SJSA1 (cell line): ENCODE measurements at regions not wholly inside any gene's neighbourhood (a gene's known extent, or its start where the extent isn't known, plus 50 kb on each side); places are given as distances from the start of the nearest gene placed in this dataset.

Experiments used
- DNase-seq, 2 experiments: peaks; one replicate each; pipeline ENCODE4 v3.0.0-alpha.2; 2015 to 2020; ENCODE audit warnings: low spot score in 2 of 2, low read depth in 1 of 2
- H3K27ac ChIP-seq: fragments of 250-450 bp; sonication (Bioruptor Pico); 2 replicates; pipeline ENCODE4 v1.5.1; 2020; ENCODE audit warnings: mild to moderate bottlenecking, moderate library complexity
- H3K27me3 ChIP-seq: fragments of 250-450 bp; sonication (Bioruptor Pico); replicated peaks from 2 replicates; pipeline ENCODE4 v1.5.1; 2020; ENCODE audit warnings: mild to moderate bottlenecking, moderate library complexity
- H3K36me3 ChIP-seq: fragments of 250-450 bp; sonication (Bioruptor Pico); 2 replicates; pipeline ENCODE4 v1.5.1; 2020; ENCODE audit warnings: mild to moderate bottlenecking
- H3K4me1 ChIP-seq: fragments of 250-450 bp; sonication (Bioruptor Pico); replicated peaks from 2 replicates; pipeline ENCODE4 v1.6.1; 2021; ENCODE audit warnings: mild to moderate bottlenecking
- H3K4me3 ChIP-seq: fragments of 250-450 bp; sonication (Bioruptor Pico); 2 replicates; pipeline ENCODE4 v1.5.1; 2020; ENCODE audit warnings: mild to moderate bottlenecking
- H3K9me3 ChIP-seq: fragments of 250-450 bp; sonication (Bioruptor Pico); replicated peaks from 2 replicates; pipeline ENCODE4 v1.5.1; 2020; ENCODE audit warnings: mild to moderate bottlenecking

DNA sequence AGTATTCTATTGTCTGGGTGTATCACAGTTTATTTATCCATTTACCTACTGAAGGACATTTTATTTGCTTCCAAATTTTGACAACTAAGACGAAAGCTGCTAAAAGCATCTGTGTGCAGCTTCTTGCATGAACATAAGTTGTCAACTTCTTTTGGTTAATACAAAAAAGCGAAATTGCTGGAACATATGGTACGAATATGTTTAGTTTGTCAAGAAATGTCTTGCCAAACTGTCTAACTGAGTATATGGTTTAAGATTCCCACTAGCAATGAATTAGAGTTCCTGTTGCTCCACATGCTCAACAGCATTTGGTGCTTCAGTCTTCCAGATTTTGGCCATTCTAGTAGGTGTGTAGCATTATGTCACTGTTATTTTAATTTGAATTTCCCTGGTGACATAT lies 372.3 kb upstream of the NRXN1 start:
- H3K4me3 ChIP-seq, result no peak overlapping the region
- no peaks in the 10 kb centered on the region; the same call in 1 of the 2 replicates for H3K9me3 ChIP-seq
- no peaks in the 10 kb centered on the region for H3K27me3 ChIP-seq
- no peak overlapping the region for H3K27ac ChIP-seq
- no peaks in the 10 kb centered on the region for H3K4me1 ChIP-seq
- DNase-seq, result no peak
- no peaks in the 10 kb centered on the region for H3K36me3 ChIP-seq

DNA sequence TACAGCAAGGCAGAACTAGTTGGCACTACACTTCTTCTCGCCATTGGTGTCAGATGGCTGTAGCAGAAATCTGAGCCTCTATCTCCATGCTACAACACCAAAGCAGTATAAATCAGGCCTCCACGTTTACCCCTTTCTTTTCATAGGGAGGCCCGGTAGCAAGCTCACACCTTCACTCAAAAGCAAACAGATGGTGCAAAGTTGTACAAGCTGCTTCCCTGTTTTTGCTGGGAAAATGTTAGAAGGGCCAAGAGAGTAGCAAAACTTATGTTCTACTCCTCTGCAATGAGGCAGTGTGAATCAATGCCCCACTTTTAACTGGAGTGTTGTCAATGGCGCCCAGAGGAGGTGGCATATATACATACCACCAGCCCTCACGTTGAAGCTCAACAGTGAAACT lies 369.6 kb upstream of the NRXN1 start:
- Histone ChIP-seq H3K9me3 (no peaks in the 10 kb centered on the region; the same call in 1 of the 2 replicates), H3K27me3 (no peaks in the 10 kb centered on the region), H3K36me3 (no peaks in the 10 kb centered on the region), H3K4me1 (no peaks in the 10 kb centered on the region), H3K27ac (no peak overlapping the region), H3K4me3 (no peak overlapping the region)
- DNase-seq, result no peak

DNA sequence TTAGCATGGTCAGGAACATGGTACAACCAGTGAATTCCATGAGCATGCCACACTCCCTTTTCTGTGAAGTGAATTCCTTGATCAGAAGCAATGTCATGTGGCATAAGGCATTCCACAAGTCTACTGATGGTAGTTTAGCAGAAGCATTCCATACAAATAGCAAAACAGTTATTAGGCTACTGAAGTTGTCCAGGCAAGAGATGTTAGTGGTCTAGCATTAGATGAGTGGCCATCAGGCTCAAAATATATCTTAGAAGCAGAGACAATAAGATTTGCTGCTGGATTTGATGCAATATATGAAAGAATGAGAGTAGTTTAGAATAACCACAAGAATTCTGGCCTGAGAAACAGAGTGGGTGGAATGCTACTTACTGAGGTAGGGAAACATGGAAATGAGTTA lies 355.3 kb upstream of the NRXN1 start:
- Histone ChIP-seq H3K36me3 (no peaks in the 10 kb centered on the region), H3K27me3 (no peaks in the 10 kb centered on the region), H3K4me1 (no peaks in the 10 kb centered on the region), H3K27ac (no peak overlapping the region), H3K9me3 (peaks cover 2% of the 10 kb centered on the region; the same call in 1 of the 2 replicates), H3K4me3 (no peak overlapping the region)
- DNase-seq, result no peak

DNA sequence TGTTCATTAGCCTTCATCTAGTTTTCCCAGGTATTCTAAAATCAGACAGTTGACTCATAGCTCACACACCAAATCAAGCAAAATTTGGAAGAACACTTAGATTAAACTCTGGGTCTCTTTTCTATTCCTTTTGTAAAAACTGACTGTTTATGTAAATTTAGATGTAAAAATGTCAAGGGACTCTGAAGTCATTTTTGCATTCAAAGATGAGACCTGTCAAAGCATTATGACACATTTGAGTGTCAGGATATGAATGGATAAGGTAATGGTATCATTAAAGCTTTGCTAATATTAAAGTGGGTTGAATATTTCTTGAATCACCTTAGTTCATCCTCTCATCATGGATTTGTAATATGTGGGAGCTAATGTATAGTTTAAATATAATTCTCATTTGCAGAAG lies 348.1 kb upstream of the NRXN1 start:
- no peak overlapping the region for H3K27ac ChIP-seq
- no peaks in the 10 kb centered on the region for H3K27me3 ChIP-seq
- no peak for DNase-seq
- H3K4me1 ChIP-seq, result no peaks in the 10 kb centered on the region
- no peaks in the 10 kb centered on the region for H3K9me3 ChIP-seq
- no peaks in the 10 kb centered on the region for H3K36me3 ChIP-seq
- no peak overlapping the region for H3K4me3 ChIP-seq

DNA sequence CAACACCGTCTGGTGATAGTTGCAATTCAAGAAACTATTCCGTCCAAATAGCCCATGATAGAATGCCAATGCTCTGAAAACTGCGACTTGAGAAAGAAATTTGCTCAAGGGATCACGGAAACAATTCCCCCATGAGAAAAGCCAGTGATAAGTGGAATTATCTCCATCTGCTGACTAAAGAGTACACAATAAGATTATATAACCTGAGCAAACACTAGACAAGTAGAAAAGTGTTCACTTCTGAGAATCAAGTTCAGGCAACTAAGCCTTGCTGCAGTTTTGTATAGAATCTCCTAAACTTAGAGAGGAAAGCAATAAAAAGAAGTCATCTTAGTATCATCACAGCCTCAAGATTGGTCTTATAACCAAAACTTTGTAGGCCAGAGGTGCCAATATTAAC lies 336.3 kb upstream of the NRXN1 start:
- no peaks in the 10 kb centered on the region; the same call in none of the 2 replicates for H3K9me3 ChIP-seq
- no peak overlapping the region for H3K4me3 ChIP-seq
- no peak overlapping the region for H3K27ac ChIP-seq
- no peaks in the 10 kb centered on the region for H3K27me3 ChIP-seq
- DNase-seq, result no peak
- H3K4me1 ChIP-seq, result no peaks in the 10 kb centered on the region
- H3K36me3 ChIP-seq, result no peaks in the 10 kb centered on the region

DNA sequence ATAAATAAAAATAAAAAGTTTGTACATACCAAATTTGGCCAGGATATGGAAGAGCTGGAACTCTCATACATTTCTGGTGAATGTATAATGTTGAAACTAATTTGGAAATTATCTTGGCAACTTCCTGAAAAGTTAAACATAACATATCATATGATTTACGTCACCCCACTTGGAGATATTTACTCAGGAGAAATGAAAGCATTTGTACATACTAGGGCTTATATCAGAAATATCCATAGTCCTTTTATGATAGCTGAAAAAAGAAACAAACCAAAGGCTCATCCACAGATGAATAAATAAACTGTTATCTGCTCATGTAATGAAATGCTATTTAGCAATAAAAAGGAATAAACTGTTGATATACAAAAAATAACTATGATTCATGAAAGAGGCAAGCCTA lies 318.2 kb upstream of the NRXN1 start:
- Histone ChIP-seq H3K9me3 (no peaks in the 10 kb centered on the region), H3K4me1 (no peaks in the 10 kb centered on the region), H3K36me3 (no peaks in the 10 kb centered on the region), H3K4me3 (no peak overlapping the region), H3K27ac (no peak overlapping the region), H3K27me3 (no peaks in the 10 kb centered on the region)
- DNase-seq, result no peak

DNA sequence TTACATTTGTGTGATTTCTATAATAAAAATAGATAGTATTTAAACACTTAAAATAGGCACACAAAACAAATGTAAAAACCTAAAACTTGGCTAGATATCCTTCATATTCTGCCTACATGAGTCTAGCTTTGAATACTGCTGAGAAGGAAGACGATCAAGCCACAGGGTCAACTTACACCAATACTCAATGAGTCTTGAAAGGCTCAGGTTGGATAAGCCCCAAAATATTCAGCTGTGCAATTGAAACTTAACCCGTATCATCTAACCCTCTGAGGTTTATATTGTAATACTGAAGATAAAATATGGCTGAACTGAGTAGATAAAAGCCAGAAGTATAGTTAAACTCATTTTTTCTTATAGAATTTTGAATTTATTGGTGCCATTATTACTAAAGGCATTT lies 313.0 kb upstream of the NRXN1 start:
- no peaks in the 10 kb centered on the region for H3K4me1 ChIP-seq
- H3K27ac ChIP-seq, result no peak overlapping the region
- DNase-seq, result no peak
- no peaks in the 10 kb centered on the region for H3K27me3 ChIP-seq
- H3K9me3 ChIP-seq, result no peaks in the 10 kb centered on the region
- H3K36me3 ChIP-seq, result no peaks in the 10 kb centered on the region
- H3K4me3 ChIP-seq, result no peak overlapping the region

DNA sequence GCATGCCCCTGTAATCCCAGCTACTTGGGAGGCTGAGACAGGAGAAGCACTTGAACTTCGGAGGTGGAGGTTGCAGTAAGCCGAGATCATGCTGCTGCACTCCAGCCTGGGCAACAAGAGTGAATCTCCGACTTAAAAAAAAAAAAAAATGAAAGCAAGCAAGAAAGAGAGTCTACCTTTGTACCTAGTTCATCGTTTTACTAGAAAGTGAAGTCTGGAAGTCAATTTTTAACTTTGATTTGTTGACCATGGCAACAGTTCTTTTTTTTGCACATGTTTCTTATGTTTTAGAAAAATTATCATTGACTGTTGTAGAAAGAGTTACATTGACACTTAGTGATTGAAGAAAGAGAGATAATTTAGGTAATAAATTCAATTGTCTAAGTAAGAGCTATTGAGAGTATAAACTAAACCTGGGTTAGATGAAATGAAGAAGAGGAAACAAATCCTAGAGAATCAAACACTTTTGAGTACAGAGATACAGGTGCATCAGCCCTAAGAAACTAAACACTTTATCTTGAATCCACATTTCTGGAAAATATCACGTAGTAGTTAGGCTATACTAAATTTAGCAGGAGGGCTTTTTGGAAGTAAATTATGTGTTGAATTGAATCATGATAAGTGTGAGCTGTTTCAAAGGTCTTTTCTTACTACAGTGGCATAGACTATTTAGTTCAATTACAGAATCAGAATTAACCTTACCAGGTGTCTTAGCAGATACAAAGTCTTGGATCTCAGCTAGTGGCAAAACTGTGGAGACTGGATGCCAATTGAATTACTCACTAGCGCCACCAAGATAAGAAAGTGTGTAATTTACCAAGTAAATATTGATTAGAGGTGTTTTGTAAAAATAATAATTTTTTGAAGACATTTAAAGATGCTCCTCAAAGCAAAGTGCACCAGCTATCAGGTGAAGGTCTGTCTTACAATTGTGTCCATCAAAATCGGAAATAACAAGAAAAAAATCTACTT lies 303.4 kb upstream of the NRXN1 start:
- no peaks in the 10 kb centered on the region for H3K36me3 ChIP-seq
- no peak for DNase-seq
- H3K27ac ChIP-seq, result no peak overlapping the region
- H3K9me3 ChIP-seq, result no peaks in the 10 kb centered on the region; the same call in 1 of the 2 replicates
- H3K4me3 ChIP-seq, result no peak overlapping the region
- H3K27me3 ChIP-seq, result no peaks in the 10 kb centered on the region
- no peaks in the 10 kb centered on the region for H3K4me1 ChIP-seq

DNA sequence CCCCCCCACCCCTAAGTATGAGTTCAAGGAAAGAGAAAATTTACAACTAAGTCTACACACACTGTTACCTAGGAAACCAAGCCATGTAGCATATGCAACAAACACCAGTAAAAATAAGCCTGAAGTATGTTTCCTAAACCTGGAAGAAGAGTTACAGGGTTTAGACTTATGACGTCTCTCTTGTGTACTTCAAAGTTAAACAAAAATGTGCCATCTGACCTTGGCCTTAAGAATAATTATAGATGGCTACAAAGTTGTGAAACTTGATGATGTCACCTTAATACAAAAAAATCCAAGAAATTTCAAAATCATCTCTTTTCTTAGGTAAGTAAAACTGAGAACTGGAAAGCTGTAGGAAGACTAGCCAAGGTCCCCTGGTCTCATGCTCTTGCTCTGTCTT lies 297.6 kb upstream of the NRXN1 start:
- Histone ChIP-seq H3K4me1 (no peaks in the 10 kb centered on the region), H3K9me3 (peaks cover 11% of the 10 kb centered on the region), H3K27ac (no peak overlapping the region), H3K36me3 (no peaks in the 10 kb centered on the region), H3K27me3 (no peaks in the 10 kb centered on the region), H3K4me3 (no peak overlapping the region)
- DNase-seq, result no peak

DNA sequence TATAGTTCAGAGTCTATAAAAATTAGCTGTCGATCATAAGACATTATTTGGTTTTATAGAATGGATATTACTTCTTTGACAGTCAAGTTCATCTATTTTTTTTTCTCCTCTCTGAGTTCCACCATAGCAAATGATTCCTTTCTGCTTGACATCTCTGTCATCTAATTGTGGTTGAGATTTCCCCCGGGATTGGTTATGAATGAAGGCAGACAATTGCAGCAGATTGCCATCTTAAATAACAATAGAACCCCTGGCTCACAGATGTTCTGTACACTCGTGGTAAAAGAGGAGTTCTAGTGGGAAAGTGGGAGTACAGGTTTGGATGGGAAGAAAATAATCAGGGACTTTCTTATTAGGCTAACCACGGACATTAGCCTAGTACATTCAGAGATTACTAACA lies 292.1 kb upstream of the NRXN1 start:
- H3K36me3 ChIP-seq, result no peaks in the 10 kb centered on the region
- no peak for DNase-seq
- H3K4me3 ChIP-seq, result no peak overlapping the region
- no peaks in the 10 kb centered on the region for H3K4me1 ChIP-seq
- peaks cover 11% of the 10 kb centered on the region for H3K9me3 ChIP-seq
- H3K27me3 ChIP-seq, result no peaks in the 10 kb centered on the region
- H3K27ac ChIP-seq, result no peak overlapping the region

DNA sequence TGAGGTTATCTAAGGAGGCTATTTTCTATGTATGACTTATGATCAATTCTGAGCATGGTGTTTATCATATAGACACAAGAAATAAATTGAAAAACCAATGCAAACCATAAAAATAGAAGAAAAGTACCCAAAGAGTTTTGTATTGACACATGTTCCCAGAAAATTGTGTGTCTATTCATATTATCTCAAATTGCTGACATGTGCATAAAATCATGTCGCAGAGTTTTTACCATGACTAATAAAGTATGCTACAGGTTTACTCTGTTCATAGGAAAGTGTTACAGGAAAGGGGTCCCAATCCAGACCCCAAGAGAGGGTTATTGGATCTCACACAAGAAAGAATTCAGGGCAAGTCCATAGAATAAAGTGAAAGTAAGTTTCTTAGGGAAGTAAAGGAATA lies 290.7 kb upstream of the NRXN1 start:
- Histone ChIP-seq H3K27me3 (no peaks in the 10 kb centered on the region), H3K4me1 (no peaks in the 10 kb centered on the region), H3K4me3 (no peak overlapping the region), H3K36me3 (no peaks in the 10 kb centered on the region), H3K9me3 (peaks cover 9% of the 10 kb centered on the region), H3K27ac (no peak overlapping the region)
- no peak for DNase-seq

DNA sequence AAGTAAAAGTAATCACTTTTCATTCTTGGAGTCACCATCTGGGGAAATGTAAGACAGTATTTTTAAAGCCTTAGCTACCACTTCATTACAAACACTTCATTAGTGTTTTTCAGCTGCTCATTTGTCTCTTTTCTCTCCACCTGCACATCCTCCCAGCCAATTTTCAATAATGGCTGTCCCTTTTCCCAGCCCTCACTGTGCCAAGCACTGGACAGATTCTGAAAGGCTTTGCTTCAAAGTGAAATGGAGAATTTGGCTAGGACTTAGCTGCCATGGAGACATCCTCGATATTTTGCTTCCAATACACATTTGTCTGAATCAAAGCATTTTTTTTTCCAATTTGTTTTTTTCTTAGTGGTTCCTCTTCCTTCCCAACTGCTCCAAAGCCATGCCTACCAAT lies 272.4 kb upstream of the NRXN1 start:
- Histone ChIP-seq H3K4me1 (no peaks in the 10 kb centered on the region), H3K27me3 (no peaks in the 10 kb centered on the region), H3K36me3 (no peaks in the 10 kb centered on the region), H3K9me3 (0 out of 2 replicates have a peak, but pooled peaks cover 2% of the 10 kb centered on the region), H3K4me3 (no peak overlapping the region), H3K27ac (no peak overlapping the region)
- DNase-seq, result no peak

DNA sequence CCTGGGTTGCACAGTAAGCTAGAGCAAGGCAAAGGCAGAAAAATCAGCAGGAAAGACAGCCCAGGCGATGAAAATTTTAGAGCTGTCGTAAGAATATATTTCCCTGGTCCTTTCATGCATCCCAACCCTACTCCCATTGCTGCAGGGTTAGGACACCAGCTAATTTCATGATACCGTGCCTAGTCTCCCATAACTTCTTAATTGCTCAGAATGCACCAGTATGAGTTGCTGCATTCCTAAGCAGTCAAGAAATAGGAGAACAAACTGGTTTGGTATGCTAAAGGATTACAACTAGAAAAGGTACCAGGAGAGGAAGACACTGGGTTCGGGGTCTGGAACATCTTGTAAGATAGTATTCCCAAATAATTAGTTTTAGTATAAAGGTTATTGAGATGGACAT lies 269.4 kb upstream of the NRXN1 start:
- 0 out of 2 replicates have a peak, but pooled peaks cover 5% of the 10 kb centered on the region for H3K9me3 ChIP-seq
- DNase-seq, result no peak
- no peak overlapping the region for H3K4me3 ChIP-seq
- no peaks in the 10 kb centered on the region for H3K4me1 ChIP-seq
- H3K27me3 ChIP-seq, result no peaks in the 10 kb centered on the region
- H3K36me3 ChIP-seq, result no peaks in the 10 kb centered on the region
- H3K27ac ChIP-seq, result no peak overlapping the region

DNA sequence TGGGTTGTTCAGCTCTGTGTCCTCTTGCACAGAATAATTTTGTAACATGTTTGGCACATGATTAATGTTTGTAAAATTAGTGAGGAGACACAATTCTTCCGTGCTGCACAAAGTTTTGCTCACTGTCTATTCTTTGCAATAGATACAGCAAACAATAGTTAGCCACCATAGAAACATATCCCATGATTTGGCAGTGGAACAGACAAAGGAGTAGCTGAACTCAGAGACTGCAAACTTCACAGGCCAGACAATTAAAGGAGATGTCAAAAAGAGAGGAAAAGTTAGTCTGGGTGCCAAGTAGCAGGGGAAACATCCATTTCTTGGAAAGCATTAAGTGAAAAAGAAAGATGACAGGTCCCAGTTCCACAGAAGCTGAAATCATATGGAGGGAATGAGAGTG lies 267.4 kb upstream of the NRXN1 start:
- no peak overlapping the region for H3K27ac ChIP-seq
- H3K9me3 ChIP-seq, result 0 out of 2 replicates have a peak, but pooled peaks cover 5% of the 10 kb centered on the region
- H3K4me3 ChIP-seq, result no peak overlapping the region
- DNase-seq, result no peak
- no peaks in the 10 kb centered on the region for H3K36me3 ChIP-seq
- H3K27me3 ChIP-seq, result no peaks in the 10 kb centered on the region
- H3K4me1 ChIP-seq, result no peaks in the 10 kb centered on the region
